ENCODE measurements at regions not wholly inside any gene's neighbourhood (a gene's known extent, or its start where the extent isn't known, plus 50 kb on each side); places are given as distances from the start of the nearest gene placed in this dataset.
"Not testable (repeated sequence)": the region's sequence is repeated elsewhere in the genome, so short reads cannot be mapped to it uniquely, and the experiment has no call there.

GRCh38 chr2:153420394-153420793 is 58.2 kb downstream of the RPRM start:
- DNase-seq, result no peak

GRCh38 chr2:153417077-153417476 is 61.5 kb downstream of the RPRM start:
- no peak for DNase-seq

- no peak for DNase-seq
Measured at GRCh38 chr2:153416071-153416470, 62.5 kb downstream of the RPRM start.

GRCh38 chr2:153408710-153409385 is 69.7 kb downstream of the RPRM start:
- no peak for DNase-seq

DNA sequence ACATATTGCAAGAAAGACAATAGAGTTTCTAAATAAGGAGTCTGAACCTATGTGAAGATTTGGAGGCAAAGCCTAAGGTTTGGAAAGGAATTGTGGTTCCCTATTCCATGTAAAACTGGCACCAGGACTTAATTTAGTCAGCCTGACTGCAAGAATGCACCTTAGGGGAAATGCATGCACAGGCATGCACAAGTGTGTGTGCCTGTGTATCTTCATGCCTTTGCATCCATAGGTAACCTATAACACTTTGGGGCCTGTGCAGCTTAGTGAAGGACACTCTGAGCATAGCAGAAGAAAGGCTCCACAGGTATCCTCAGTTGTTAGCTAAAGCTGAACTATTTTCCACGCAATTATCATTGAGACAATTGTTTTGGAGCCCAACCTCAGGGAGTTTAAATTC is 73.4 kb downstream of the RPRM start:
- DNase-seq, result no peak

- DNase-seq, result no peak
Measured at GRCh38 chr2:153404792-153405191, 73.8 kb downstream of the RPRM start.

- DNase-seq, result no peak
Measured at GRCh38 chr2:153403940-153404339, 74.6 kb downstream of the RPRM start.

GRCh38 chr2:153403352-153403751 is 75.2 kb downstream of the RPRM start:
- not testable (repeated sequence) for DNase-seq

DNA sequence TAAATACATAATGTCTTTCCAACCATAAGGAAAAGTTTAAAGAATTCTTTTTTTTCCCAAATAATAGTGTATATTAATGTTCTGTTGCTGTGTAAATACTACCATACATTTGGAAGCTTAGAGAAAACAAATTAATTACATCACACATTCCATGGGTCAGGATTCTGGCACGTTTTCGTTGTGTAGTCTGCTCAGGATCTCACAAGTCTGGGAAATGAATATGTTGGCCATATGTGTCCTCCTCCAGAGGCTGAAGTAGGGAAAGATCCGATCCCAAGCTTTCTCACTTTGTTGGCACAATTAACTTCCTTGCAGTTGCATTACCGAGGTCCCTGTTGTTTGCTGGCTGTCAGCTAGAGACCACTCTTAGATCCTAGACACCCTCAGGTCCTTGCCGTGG is 83.9 kb downstream of the RPRM start:
- DNase-seq, result no peak

- no peak for DNase-seq
Measured at GRCh38 chr2:153394247-153394646, 84.3 kb downstream of the RPRM start.

DNA sequence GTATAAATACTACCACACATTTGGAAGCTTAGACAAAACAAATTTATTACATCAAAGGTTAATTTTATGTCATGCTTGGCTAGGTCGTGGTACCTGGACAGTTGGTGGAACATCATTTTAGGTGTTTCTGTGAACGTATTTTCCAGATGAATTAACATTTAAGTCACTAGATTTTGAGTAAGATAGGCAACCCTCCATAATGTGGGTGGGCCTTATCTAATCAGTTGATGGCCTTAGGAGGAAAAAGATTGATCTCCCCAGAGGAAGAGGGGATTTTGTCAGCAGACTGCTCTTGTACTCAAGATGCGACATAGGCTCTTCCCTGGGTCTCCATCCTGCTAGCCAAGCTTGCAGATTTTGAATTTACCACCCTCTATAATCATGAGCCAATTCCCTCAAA is 85.0 kb downstream of the RPRM start:
- no peak for DNase-seq

GRCh38 chr2:153391131-153391530 is 87.4 kb downstream of the RPRM start:
- DNase-seq, result no peak

DNA sequence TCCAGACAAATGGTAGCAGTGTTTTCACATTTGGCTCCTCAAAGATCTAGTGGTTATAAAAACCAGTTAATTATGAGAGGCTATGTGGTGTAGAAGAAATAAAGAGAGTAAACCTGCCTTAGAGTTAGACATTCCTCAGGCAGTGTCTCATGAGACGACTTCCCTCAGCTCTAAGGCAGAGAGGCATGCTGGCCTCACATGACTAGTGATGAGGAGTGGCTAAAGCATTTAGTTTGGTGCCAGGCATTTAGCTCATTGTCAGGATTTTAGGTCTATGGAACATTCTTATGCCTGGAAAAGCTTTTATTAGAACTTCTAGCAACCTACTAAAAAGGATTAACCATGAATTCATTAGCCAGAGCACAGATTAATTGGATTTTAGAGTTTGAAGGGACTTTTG is 90.3 kb downstream of the RPRM start:
- DNase-seq, result no peak

DNA sequence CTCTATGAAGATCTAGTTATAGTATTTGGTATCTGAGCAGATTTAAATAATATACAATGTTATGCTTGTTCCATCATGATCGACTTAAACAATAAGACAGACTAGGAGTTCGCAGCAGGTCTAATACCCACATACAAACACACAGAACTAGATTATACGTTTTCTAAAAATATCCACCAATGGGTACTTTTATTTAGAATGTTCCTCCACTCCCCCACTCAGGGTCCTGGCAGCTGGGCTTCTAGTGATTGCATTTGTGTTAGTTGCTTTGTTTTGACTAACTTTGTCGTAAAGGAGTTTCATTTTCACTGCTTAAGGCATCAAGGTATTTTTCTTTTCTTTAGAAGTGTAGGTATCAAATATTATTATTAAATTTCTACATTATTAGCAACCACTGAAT is 91.4 kb downstream of the RPRM start:
- no peak for DNase-seq

DNA sequence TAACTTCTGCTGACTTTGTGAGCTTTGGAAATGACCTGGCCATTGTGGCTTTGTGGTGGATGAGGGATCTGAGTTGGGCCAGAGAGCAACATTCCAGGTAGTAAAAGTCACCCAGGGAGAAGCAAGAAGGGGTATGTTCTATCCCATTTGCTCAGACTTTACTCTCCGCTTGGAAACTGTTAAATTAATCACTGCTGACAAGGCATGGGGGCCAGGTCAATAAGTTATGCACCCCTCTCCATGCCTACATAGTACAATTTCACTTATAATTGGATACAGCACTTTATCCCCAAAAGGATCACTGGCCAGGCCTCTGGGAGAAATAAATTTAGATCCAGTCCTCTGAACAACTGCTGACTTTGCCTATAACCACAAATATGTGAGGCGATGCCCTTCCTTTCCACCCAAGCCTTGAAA is 92.1 kb downstream of the RPRM start:
- DNase-seq, result peak; percentile 31

DNA sequence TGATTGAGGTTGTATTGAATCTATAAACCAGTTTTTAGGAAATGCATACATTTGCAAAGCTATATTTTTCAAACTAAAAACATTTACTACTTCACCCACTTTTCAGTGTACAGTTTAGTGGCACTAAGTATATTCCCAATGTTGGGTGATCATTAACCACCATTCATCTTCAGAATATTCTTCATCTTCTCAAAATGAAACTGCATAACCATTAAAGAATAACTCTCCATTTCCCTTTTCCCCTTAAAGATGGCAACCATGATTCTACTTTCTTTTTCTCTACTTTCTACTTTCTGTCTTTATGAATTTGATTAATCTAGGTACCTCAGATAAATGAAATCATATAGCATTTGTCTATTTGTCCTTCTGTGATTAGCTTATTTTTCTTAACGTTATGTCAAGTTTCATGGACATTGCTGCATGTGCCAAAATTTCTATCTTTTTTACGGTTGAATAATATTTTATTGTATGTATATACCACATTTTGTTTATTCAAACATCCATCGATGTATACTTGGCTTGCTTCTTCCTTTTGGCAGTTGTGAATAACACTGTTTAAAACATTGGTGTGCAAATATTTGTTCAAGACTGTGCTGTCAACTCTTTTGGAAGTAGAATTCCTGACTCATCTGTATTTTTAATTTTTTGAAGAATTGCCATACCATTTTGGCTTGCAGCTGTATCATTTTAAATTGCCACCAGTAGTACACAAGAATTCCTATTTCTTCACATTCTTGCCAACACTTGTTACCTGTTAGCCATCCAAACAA is 104.9 kb downstream of the RPRM start:
- DNase-seq, result no peak

DNA sequence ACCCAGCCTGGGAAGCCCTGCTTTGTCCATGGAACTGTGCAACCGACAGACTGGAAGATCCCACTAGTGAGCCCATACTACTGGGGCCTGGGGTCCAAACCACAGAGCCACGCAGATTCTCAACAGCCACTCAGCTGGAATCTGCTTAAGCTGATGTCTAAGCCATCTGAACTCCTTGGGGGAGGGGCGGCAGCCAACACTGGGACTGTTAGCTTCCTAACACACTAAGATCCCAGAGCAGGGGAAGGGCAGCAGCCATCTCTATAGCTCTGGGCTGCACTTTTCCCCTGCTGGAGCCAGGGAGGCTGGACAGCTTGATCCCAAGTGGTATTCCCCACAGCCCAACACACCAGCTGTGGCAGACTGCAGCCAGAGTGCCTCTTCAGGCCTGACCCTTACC is 118.3 kb downstream of the RPRM start:
- DNase-seq, result no peak

DNA sequence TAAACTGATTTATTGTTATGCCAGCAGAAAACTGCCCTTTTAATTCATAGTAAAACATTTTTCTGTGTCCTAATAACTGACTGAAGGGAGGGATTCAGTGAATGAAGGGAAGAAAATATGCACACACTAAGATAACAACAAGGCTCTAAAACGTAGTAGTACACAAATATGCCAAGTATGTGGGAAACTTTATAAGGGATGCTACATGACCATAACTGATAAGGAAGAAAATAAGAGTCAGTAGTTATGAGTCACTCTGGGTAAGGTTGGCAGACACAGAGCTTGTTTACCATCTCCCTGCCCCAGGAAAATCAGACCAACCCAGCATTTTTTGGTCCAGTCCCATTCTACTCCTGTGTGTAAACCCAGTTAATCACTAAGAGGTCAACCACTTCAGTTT is 124.2 kb downstream of the RPRM start:
- peak; percentile 16 for DNase-seq

DNA sequence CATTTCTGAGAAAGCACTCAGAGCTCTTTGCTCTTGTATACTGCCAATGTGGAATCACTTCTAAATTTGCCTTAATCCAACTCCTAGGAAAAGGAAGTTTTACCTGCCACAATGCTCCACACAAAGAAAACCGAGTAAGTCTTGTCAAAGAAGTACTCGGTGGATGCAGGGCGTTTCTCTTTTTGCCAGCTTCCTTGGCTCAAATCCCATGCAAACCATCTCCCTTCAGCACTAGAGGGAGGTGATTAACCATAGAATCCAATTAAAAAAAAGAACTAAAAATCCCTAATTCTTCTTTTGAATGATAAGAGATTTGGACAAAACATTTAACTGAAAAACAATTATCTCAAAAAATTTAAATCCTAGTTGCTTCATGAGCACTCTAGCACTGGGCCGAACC is 129.0 kb downstream of the RPRM start:
- DNase-seq, result no peak

DNA sequence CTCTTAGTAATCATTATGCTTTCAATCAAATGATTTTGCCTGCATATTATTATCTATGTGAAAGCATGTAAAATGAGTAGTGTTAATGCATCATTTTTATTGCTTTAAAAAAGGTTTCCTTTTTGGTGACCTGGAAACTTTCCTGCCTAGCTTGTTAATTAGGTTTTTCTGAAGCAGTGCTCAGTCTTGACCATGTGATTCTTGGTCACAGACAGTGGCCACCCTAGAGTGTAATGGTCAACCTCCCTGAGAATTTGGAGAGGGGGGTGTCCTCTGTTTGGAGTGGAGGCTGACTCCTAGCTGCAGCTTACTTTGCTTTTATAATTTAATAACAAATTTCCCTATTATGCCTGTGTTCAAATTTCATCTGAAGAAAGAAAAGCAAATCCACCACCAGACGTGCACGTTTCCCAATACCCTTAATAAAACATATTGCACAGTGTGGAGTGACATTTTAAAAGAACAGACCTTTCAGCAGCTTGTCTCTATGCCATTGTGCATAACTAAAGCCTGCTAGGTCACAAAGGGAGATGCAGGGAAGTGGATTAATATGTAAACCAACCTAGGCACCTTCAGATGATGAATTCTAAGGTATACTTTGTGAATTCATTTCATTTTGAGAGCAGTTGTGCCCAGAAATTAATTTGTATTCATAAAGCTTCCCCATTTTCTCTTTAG is 130.6 kb downstream of the RPRM start:
- no peak for DNase-seq

- no peak for DNase-seq
Measured at GRCh38 chr2:153320879-153321278, 157.7 kb downstream of the RPRM start.

GRCh38 chr2:153311432-153311831 is 167.1 kb downstream of the RPRM start:
- no peak for DNase-seq

DNA sequence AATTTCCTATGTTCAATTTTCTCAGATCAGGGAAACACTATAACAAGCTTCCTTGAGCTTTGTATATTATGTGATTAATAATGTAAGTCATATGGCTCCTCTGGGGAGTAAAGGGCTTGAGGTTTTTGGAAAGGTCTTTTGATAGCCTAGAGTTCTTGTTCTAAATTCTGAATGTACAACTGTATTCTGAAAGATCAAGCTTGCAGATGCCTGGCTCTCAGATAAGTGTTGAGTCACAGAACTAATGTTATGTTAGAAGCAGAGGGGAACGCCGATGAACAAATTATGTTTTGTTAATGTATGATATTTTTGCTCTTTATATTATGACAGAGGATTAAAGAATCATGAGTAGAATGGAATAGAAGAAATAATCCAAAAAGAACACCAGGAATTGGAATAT is 170.1 kb downstream of the RPRM start:
- DNase-seq, result no peak

DNA sequence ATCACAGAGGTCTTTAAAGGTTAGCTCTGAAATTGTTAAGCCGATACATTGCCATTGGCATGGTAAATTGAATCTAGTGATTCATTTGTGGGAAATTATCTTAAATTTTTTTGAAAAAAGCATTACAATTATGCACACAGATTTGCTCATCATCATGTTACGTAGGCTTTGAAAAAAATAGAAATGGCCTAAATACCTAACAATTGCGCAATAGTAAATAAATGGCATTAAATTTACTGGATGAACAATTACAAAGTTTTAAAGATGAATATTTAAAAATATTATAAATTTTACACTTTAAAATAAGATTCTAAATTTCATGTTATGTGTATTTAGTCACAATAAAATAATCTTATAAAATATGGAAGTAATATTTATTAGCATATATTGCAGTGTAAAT is 171.3 kb downstream of the RPRM start:
- no peak for DNase-seq

Data from T1000 (cell line).